ENCODE measurements at regions not wholly inside any gene's neighbourhood (a gene's known extent, or its start where the extent isn't known, plus 50 kb on each side); places are given as distances from the start of the nearest gene placed in this dataset.
A peak's percentile ranks its signal among the peaks of the same experiment; 100 is the strongest.

GRCh38 chr17:17417718-17418181 is 59.0 kb upstream of the MED9 start (continued):
- TF ChIP-seq ZSCAN5A (CRISPR knock-in tag; IDR thresholded peaks at IDR 0.05; ENCODE audit: borderline replicate concordance) (no peak), TBX2 (CRISPR knock-in tag; IDR thresholded peaks at IDR 0.05; ENCODE audit: borderline replicate concordance) (no peak), TEAD3 (CRISPR knock-in tag; optimal IDR thresholded peaks at IDR 0.05; ENCODE audit: borderline replicate concordance) (peak; percentile 31), YEATS2 (CRISPR knock-in tag; IDR thresholded peaks at IDR 0.05; ENCODE audit: borderline replicate concordance) (no peak), DZIP1 (CRISPR knock-in tag; IDR thresholded peaks at IDR 0.05) (no peak), ATF7-NPFF (CRISPR knock-in tag; IDR thresholded peaks at IDR 0.05; ENCODE audit: low read depth) (no peak), PHF21A (CRISPR knock-in tag; IDR thresholded peaks at IDR 0.05) (0 out of 2 replicates have a peak, but pooled peaks have one; percentile 54), KDM5A (IDR thresholded peaks at IDR 0.05; ENCODE audit: borderline replicate concordance, low read length) (no peak), ZBTB33 (CRISPR knock-in tag; IDR thresholded peaks at IDR 0.05) (peak; percentile 54), SIN3B (IDR thresholded peaks at IDR 0.05; ENCODE audit: low read length) (no peak), RFX3 (CRISPR knock-in tag; IDR thresholded peaks at IDR 0.05) (no peak), SRSF9 (IDR thresholded peaks at IDR 0.05; ENCODE audit: borderline replicate concordance, insufficient read depth, low read depth, low read length, poor library complexity, severe bottlenecking) (no peak), ATM (IDR thresholded peaks at IDR 0.05; ENCODE audit: borderline replicate concordance) (no peak), ZNF296 (CRISPR knock-in tag; conservative IDR thresholded peaks at IDR 0.05) (no peak), TRIM24 (CRISPR knock-in tag; IDR thresholded peaks at IDR 0.05) (no peak), PAF1 (CRISPR knock-in tag; IDR thresholded peaks at IDR 0.05) (no peak), ZNF776 (CRISPR knock-in tag; IDR thresholded peaks at IDR 0.05) (no peak), ZNF142 (CRISPR knock-in tag; IDR thresholded peaks at IDR 0.05) (no peak), PCBP2 (optimal IDR thresholded peaks at IDR 0.05; ENCODE audit: low read depth, low read length, poor library complexity, severe bottlenecking) (no peak), FOXK2 (IDR thresholded peaks at IDR 0.05) (no peak)
